ENCODE measurements at regions not wholly inside any gene's neighbourhood (a gene's known extent, or its start where the extent isn't known, plus 50 kb on each side); places are given as distances from the start of the nearest gene placed in this dataset.

DNA sequence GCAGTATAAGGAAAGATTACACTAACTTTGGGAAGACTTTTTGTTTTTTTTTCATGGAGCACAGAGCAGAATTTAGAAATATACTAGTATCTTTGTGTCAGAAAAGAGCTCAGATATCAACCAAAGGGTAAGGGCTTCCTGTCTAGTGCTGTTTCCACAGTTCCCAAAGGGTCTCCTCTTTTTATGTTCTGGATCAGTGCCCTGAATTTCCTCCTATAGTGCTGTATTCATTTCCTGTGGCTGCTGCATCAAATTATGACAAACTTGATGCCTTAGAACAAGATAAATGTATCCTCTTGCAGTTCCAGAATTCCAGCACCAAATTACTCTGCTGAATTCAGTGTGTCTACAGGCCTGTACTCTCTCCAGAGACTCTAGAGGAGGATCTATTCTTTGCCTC lies 219.8 kb upstream of the THRB start (continued):
- TF ChIP-seq, protein P1, sequence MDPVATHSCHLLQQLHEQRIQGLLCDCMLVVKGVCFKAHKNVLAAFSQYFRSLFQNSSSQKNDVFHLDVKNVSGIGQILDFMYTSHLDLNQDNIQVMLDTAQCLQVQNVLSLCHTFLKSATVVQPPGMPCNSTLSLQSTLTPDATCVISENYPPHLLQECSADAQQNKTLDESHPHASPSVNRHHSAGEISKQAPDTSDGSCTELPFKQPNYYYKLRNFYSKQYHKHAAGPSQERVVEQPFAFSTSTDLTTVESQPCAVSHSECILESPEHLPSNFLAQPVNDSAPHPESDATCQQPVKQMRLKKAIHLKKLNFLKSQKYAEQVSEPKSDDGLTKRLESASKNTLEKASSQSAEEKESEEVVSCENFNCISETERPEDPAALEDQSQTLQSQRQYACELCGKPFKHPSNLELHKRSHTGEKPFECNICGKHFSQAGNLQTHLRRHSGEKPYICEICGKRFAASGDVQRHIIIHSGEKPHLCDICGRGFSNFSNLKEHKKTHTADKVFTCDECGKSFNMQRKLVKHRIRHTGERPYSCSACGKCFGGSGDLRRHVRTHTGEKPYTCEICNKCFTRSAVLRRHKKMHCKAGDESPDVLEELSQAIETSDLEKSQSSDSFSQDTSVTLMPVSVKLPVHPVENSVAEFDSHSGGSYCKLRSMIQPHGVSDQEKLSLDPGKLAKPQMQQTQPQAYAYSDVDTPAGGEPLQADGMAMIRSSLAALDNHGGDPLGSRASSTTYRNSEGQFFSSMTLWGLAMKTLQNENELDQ (tag by site-specific recombination; IDR thresholded peaks at IDR 0.05; ENCODE audit: low read depth): no peak
- TF ChIP-seq ZNF426 (tag by site-specific recombination; IDR thresholded peaks at IDR 0.05) (no peak), ZNF704 (tag by site-specific recombination; IDR thresholded peaks at IDR 0.05) (no peak)
- TF ChIP-seq, protein P2, sequence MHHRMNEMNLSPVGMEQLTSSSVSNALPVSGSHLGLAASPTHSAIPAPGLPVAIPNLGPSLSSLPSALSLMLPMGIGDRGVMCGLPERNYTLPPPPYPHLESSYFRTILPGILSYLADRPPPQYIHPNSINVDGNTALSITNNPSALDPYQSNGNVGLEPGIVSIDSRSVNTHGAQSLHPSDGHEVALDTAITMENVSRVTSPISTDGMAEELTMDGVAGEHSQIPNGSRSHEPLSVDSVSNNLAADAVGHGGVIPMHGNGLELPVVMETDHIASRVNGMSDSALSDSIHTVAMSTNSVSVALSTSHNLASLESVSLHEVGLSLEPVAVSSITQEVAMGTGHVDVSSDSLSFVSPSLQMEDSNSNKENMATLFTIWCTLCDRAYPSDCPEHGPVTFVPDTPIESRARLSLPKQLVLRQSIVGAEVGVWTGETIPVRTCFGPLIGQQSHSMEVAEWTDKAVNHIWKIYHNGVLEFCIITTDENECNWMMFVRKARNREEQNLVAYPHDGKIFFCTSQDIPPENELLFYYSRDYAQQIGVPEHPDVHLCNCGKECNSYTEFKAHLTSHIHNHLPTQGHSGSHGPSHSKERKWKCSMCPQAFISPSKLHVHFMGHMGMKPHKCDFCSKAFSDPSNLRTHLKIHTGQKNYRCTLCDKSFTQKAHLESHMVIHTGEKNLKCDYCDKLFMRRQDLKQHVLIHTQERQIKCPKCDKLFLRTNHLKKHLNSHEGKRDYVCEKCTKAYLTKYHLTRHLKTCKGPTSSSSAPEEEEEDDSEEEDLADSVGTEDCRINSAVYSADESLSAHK (tag by site-specific recombination; IDR thresholded peaks at IDR 0.05): no peak

- H3K27ac ChIP-seq (ENCODE audit: extremely low read depth, low read depth, low read length): no peak overlapping the region
- no peak overlapping the region for H3K4me3 ChIP-seq (ENCODE audit: low read depth, low read length)
- ChIA-PET POLR2A (no interaction called here), CTCF (interaction anchor here (0.7 kb wide), 1 partner anchor 96 kb away, joined by 3 read pairs; no protein-coding TSS in a partner anchor)
- H3K36me3 ChIP-seq (ENCODE audit: control insufficient read depth in 2 of 2, insufficient read depth in 1 of 2, low read length in 2 of 2): no peaks in the 10 kb centered on the region
- H3K4me1 ChIP-seq (ENCODE audit: control insufficient read depth, insufficient read depth, low read length): no peaks in the 10 kb centered on the region
- H3K9me3 ChIP-seq (ENCODE audit: control insufficient read depth, insufficient read depth, low read depth, low read length): no peaks in the 10 kb centered on the region
- TF ChIP-seq ZNF529 (tag by site-specific recombination; IDR thresholded peaks at IDR 0.05; ENCODE audit: insufficient replicate concordance) (peak; percentile 98), ZFHX2 (tag by site-specific recombination; conservative IDR thresholded peaks at IDR 0.05) (no peak)
Observed at GRCh38 chr3:24715171-24715792, 220.6 kb upstream of the THRB start.

DNA sequence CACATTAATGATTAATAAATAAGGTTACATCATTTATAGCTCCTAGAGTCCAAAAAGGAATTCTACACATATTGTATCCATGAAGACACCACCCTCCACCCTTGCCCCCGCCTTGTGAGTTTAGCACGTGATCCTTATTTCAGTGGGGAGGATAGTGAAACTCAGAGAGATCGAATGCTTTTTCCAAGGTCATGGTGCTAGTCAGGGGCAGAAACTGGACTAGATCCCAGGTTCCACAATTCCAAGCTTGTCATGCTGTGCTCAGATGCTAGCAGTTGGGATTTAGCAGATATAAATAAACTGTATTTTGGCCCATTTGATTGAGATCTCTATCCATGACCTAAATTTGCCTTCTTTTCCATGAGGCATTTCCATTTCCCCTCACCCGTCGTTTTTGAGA lies 227.4 kb upstream of the THRB start:
- H3K4me3 ChIP-seq (ENCODE audit: low read depth, low read length): no peak overlapping the region
- H3K9me3 ChIP-seq (ENCODE audit: control insufficient read depth, insufficient read depth, low read depth, low read length): no peaks in the 10 kb centered on the region
- ChIA-PET POLR2A (no interaction called here), CTCF (interaction anchor here (0.6 kb wide), 1 partner anchor 536 kb away, joined by 3 read pairs; no protein-coding TSS in a partner anchor)
- no peaks in the 10 kb centered on the region for H3K36me3 ChIP-seq (ENCODE audit: control insufficient read depth in 2 of 2, insufficient read depth in 1 of 2, low read length in 2 of 2)
- H3K4me1 ChIP-seq (ENCODE audit: control insufficient read depth, insufficient read depth, low read length): no peaks in the 10 kb centered on the region
- no peak for TF ChIP-seq ZNF701 (tag by site-specific recombination; IDR thresholded peaks at IDR 0.05)
- TF ChIP-seq ZNF530 (tag by site-specific recombination; IDR thresholded peaks at IDR 0.05; ENCODE audit: low read depth): no peak
- no peak for TF ChIP-seq ZNF585B (tag by site-specific recombination; IDR thresholded peaks at IDR 0.05)
- TF ChIP-seq ZNF626 (tag by site-specific recombination; IDR thresholded peaks at IDR 0.05): no peak
- no peak for TF ChIP-seq ZNF555 (tag by site-specific recombination; conservative IDR thresholded peaks at IDR 0.05)
- TF ChIP-seq, protein P3, sequence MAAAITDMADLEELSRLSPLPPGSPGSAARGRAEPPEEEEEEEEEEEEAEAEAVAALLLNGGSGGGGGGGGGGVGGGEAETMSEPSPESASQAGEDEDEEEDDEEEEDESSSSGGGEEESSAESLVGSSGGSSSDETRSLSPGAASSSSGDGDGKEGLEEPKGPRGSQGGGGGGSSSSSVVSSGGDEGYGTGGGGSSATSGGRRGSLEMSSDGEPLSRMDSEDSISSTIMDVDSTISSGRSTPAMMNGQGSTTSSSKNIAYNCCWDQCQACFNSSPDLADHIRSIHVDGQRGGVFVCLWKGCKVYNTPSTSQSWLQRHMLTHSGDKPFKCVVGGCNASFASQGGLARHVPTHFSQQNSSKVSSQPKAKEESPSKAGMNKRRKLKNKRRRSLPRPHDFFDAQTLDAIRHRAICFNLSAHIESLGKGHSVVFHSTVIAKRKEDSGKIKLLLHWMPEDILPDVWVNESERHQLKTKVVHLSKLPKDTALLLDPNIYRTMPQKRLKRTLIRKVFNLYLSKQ (tag by site-specific recombination; IDR thresholded peaks at IDR 0.05; ENCODE audit: borderline replicate concordance): no peak
- TF ChIP-seq ZNF704 (tag by site-specific recombination; IDR thresholded peaks at IDR 0.05): no peak
- no peak for TF ChIP-seq ZNF132 (tag by site-specific recombination; IDR thresholded peaks at IDR 0.05; ENCODE audit: borderline replicate concordance)
- no peak for TF ChIP-seq ZSCAN16 (tag by site-specific recombination; IDR thresholded peaks at IDR 0.05)
- no peak for TF ChIP-seq BCL11B (tag by site-specific recombination; IDR thresholded peaks at IDR 0.05; ENCODE audit: low read depth)
- no peak for TF ChIP-seq GLIS2 (tag by site-specific recombination; IDR thresholded peaks at IDR 0.05)
- no peak for TF ChIP-seq ZNF248 (tag by site-specific recombination; IDR thresholded peaks at IDR 0.05)
- no peak for TF ChIP-seq ZFP69B (tag by site-specific recombination; IDR thresholded peaks at IDR 0.05)
- no peak for TF ChIP-seq SALL2 (tag by site-specific recombination; IDR thresholded peaks at IDR 0.05; ENCODE audit: borderline replicate concordance)
- no peak for TF ChIP-seq ZNF658 (tag by site-specific recombination; IDR thresholded peaks at IDR 0.05)
- no peak for TF ChIP-seq ZBTB21 (tag by site-specific recombination; IDR thresholded peaks at IDR 0.05)
- no peak for TF ChIP-seq ZNF596 (tag by site-specific recombination; IDR thresholded peaks at IDR 0.05)
- H3K27ac ChIP-seq (ENCODE audit: extremely low read depth, low read depth, low read length): no peak overlapping the region

Data from HEK293 (cell line).